Suprapubic skin (tissue), 4 donors: ENCODE measurements at regions not wholly inside any gene's neighbourhood (a gene's known extent, or its start where the extent isn't known, plus 50 kb on each side); places are given as distances from the start of the nearest gene placed in this dataset.

Experiments used
- DNase-seq, 2 donors: peaks; one replicate each; pipeline ENCODE4 v3.0.0-alpha.2; 2019; ENCODE audit warnings: low spot score in 2 of 2
- H3K27ac ChIP-seq: fragments of 200-600 bp; sonication (generic); one replicate; pipeline ENCODE4 v1.5.1; 2019
- H3K27me3 ChIP-seq: fragments of 200-600 bp; sonication (generic); one replicate; pipeline ENCODE4 v1.5.1; 2019
- H3K36me3 ChIP-seq: fragments of 200-600 bp; sonication (generic); one replicate; pipeline ENCODE4 v1.5.1; 2019
- H3K4me1 ChIP-seq: fragments of 200-600 bp; sonication (generic); one replicate; pipeline ENCODE4 v1.5.1; 2019
- H3K4me3 ChIP-seq: fragments of 200-600 bp; sonication (generic); one replicate; pipeline ENCODE4 v1.5.1; 2019; ENCODE audit warnings: mild to moderate bottlenecking
- H3K9me3 ChIP-seq: fragments of 200-600 bp; sonication (generic); one replicate; pipeline ENCODE4 v1.5.1; 2019
- CTCF ChIP-seq, 2 donors: fragments of 200-600 bp in 1 of 2; fragments of 450-650 bp in 1 of 2; sonication (generic) in 1 of 2; IDR thresholded peaks; one replicate each; pipeline ENCODE4 v1.5.1; 2016 to 2019; ENCODE audit warnings: antibody characterized with exemption in 2 of 2, mild to moderate bottlenecking in 1 of 2, moderate library complexity in 1 of 2
- EP300 ChIP-seq: sonication (generic); formaldehyde crosslinking; IDR thresholded peaks from one replicate; pipeline ENCODE4 v1.6.1; 2017; ENCODE audit warnings: antibody characterized with exemption
- POLR2A ChIP-seq, 2 donors: fragments of 450-650 bp; IDR thresholded peaks; one replicate each; pipeline ENCODE4 v1.6.1; 2017; ENCODE audit warnings: antibody characterized with exemption in 2 of 2, mild to moderate bottlenecking in 2 of 2, moderate library complexity in 2 of 2
- POLR2AphosphoS5 ChIP-seq, 3 donors: sonication (generic); formaldehyde crosslinking; IDR thresholded peaks; one replicate each; pipeline ENCODE4 v1.6.1; 2017; ENCODE audit warnings: antibody characterized with exemption in 3 of 3
- WGBS: methylation state at CpG from one replicate; pipeline ENCODE4 v1.1.5; 2018; 5-methylcytosine and 5-hydroxymethylcytosine counted together

- Histone ChIP-seq H3K4me3 (no peak overlapping the region), H3K36me3 (no peaks in the 10 kb centered on the region), H3K4me1 (no peaks in the 10 kb centered on the region), H3K27ac (no peak overlapping the region), H3K9me3 (no peaks in the 10 kb centered on the region), H3K27me3 (peaks cover 7% of the 10 kb centered on the region)
- no peak for DNase-seq
- TF ChIP-seq CTCF (IDR thresholded peaks at IDR 0.05): no peak
- no peak for TF ChIP-seq POLR2AphosphoS5 (IDR thresholded peaks at IDR 0.05)
- TF ChIP-seq POLR2A (IDR thresholded peaks at IDR 0.05): no peak
- TF ChIP-seq EP300: no peak
- WGBS: 97% methylated on average over 6 of the region's 9 CpGs
These were observed 185.5 kb upstream of the PMEPA1 start for GRCh38 chr20:57895161-57895855.

GRCh38 chr20:57894522-57894921 is 184.7 kb upstream of the PMEPA1 start:
- Histone ChIP-seq H3K4me1 (no peaks in the 10 kb centered on the region), H3K4me3 (no peak overlapping the region), H3K27ac (no peak overlapping the region), H3K27me3 (peaks cover 7% of the 10 kb centered on the region), H3K9me3 (no peaks in the 10 kb centered on the region), H3K36me3 (no peaks in the 10 kb centered on the region)
- DNase-seq: no peak
- no peak for TF ChIP-seq EP300

GRCh38 chr20:57894096-57894495 is 184.3 kb upstream of the PMEPA1 start:
- no peaks in the 10 kb centered on the region for H3K9me3 ChIP-seq
- no peak overlapping the region for H3K27ac ChIP-seq
- no peak overlapping the region for H3K4me3 ChIP-seq
- DNase-seq: no peak
- 89% methylated on average over 9 of the region's 10 CpGs for WGBS
- no peaks in the 10 kb centered on the region for H3K36me3 ChIP-seq
- TF ChIP-seq POLR2AphosphoS5 (IDR thresholded peaks at IDR 0.05): no peak
- TF ChIP-seq POLR2A (IDR thresholded peaks at IDR 0.05): no peak
- no peak for TF ChIP-seq CTCF (IDR thresholded peaks at IDR 0.05)
- TF ChIP-seq EP300: no peak
- H3K27me3 ChIP-seq: peaks cover 7% of the 10 kb centered on the region
- H3K4me1 ChIP-seq: no peaks in the 10 kb centered on the region

GRCh38 chr20:57893366-57893999 is 183.7 kb upstream of the PMEPA1 start:
- Histone ChIP-seq H3K9me3 (no peaks in the 10 kb centered on the region), H3K27me3 (peaks cover 7% of the 10 kb centered on the region), H3K4me3 (no peak overlapping the region), H3K36me3 (no peaks in the 10 kb centered on the region), H3K27ac (no peak overlapping the region), H3K4me1 (no peaks in the 10 kb centered on the region)
- DNase-seq: no peak
- WGBS: 76% methylated on average over 16 of the region's 16 CpGs
- TF ChIP-seq POLR2A (IDR thresholded peaks at IDR 0.05) (no peak), CTCF (IDR thresholded peaks at IDR 0.05) (no peak), EP300 (no peak), POLR2AphosphoS5 (IDR thresholded peaks at IDR 0.05) (no peak)

GRCh38 chr20:57892471-57892870 is 182.7 kb upstream of the PMEPA1 start:
- H3K27me3 ChIP-seq: peaks cover 7% of the 10 kb centered on the region
- no peaks in the 10 kb centered on the region for H3K4me1 ChIP-seq
- H3K9me3 ChIP-seq: no peaks in the 10 kb centered on the region
- no peak overlapping the region for H3K27ac ChIP-seq
- DNase-seq: no peak
- WGBS: 98% methylated on average over 6 of the region's 10 CpGs
- no peaks in the 10 kb centered on the region for H3K36me3 ChIP-seq
- H3K4me3 ChIP-seq: no peak overlapping the region
- TF ChIP-seq EP300 (no peak), POLR2AphosphoS5 (IDR thresholded peaks at IDR 0.05) (no peak), CTCF (IDR thresholded peaks at IDR 0.05) (no peak), POLR2A (IDR thresholded peaks at IDR 0.05) (no peak)
